ENCODE measurements at regions not wholly inside any gene's neighbourhood (a gene's known extent, or its start where the extent isn't known, plus 50 kb on each side); places are given as distances from the start of the nearest gene placed in this dataset.

DNA sequence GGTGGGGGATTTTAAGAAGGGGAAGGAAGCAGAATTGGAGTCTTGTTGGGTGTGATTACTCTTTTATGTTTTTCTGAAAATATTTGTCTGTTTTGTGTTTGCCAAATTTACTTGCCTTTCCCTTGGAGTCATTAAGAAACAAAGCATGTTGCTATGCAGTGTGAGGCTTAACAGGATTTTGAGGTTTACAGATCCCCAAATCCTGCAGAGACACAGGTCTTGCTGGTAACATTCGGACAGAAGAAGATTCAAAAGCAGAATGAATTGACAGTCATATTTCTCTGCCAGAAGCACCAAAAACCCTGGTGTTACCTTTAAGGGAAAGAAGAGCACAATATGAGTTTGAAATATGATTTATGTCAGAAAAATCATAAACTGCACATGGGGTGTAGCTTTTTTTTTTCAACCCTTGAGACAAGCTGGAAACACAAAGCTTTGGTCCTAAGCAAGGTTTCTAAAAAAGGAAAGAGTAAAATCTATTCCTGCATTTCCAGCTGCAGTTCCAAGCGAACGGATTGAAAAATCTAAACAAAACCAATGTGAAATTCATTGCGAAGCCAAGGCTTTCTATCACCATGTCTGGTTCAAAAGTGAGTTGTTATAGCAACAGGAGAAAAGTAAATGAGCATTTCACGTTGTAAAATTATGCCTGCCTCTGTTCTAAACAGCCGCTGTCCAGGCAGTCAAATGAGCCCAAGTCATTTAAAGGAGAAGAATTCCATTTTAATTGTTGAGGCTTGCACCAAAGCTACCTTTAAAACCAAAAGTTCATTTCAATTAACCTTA, 358.9 kb upstream of the SASH1 start:
- TF ChIP-seq CTCF (IDR thresholded peaks at IDR 0.05; ENCODE audit: borderline replicate concordance, extremely low read depth, low read length, poor library complexity, severe bottlenecking) (no peak), EZH2 (IDR thresholded peaks at IDR 0.05; ENCODE audit: borderline replicate concordance, low read depth, low read length, severe bottlenecking) (no peak)
